ENCODE measurements at regions not wholly inside any gene's neighbourhood (a gene's known extent, or its start where the extent isn't known, plus 50 kb on each side); places are given as distances from the start of the nearest gene placed in this dataset.

- H3K27ac ChIP-seq (ENCODE audit: low read depth in 2 of 2, low read length in 1 of 2): no peak overlapping the region; a peak in 1 of 4 replicates
- TF ChIP-seq GABPA (IDR thresholded peaks at IDR 0.05; ENCODE audit: low read depth) (no peak), GATA2 (CRISPR knock-in tag; IDR thresholded peaks at IDR 0.05) (0 out of 2 replicates have a peak, but pooled peaks have one; percentile 11)
- no peak overlapping the region for H3K4me2 ChIP-seq
- no peak overlapping the region for H3K4me3 ChIP-seq (ENCODE audit: low read depth in 2 of 2, low read length in 1 of 2)
- ChIA-PET POLR2A (no interaction called here), CTCF (interaction anchor here (0.7 to 1.8 kb wide), 4 partner anchors 11 to 727 kb away, joined by 3 to 4 read pairs (median 3); no protein-coding TSS in a partner anchor)
- H3K36me3 ChIP-seq (replicated peaks in 1 of 2; ENCODE audit: control insufficient read depth in 1 of 2, insufficient read depth in 2 of 2, low read length in 1 of 2): no peaks in the 10 kb centered on the region
- H3K9me3 ChIP-seq: no peaks in the 10 kb centered on the region
- DNase-seq: no peak
- H3F3A ChIP-seq (replicated peaks; ENCODE audit: insufficient read depth): no peaks in the 10 kb centered on the region
- no peak overlapping the region for H3K9ac ChIP-seq
- no peaks in the 10 kb centered on the region for H3K9me2 ChIP-seq
- H3K27me3 ChIP-seq (ENCODE audit: insufficient read depth): no peaks in the 10 kb centered on the region; the same call in 1 of the 2 replicates
- peaks cover 0 to 14% of the 10 kb centered on the region in 2 experiments; a peak in 2 of 4 replicates for H3K4me1 ChIP-seq (ENCODE audit: control insufficient read depth in 1 of 2, insufficient read depth in 2 of 2, low read depth in 1 of 2, low read length in 1 of 2)
- no peaks in the 10 kb centered on the region for H4K20me1 ChIP-seq (ENCODE audit: insufficient read depth)
- no peak overlapping the region for H2AFZ ChIP-seq (ENCODE audit: low read depth)
- 31% methylated on average over 9 of the region's 9 CpGs for WGBS (ENCODE audit: low lambda C conversion rate)
- no peaks in the 10 kb centered on the region for H3K79me2 ChIP-seq (ENCODE audit: insufficient read depth)
These were observed 499.9 kb upstream of the ZFHX3 start for GRCh38 chr16:73547552-73548403.

GRCh38 chr16:73546341-73546845, 498.5 kb upstream of the ZFHX3 start:
- TF ChIP-seq RAD21 (IDR thresholded peaks at IDR 0.05; ENCODE audit: low read length) (no peak), RXRA (IDR thresholded peaks at IDR 0.05; ENCODE audit: borderline replicate concordance, low read depth) (no peak)
- TF ChIP-seq, protein P1, sequence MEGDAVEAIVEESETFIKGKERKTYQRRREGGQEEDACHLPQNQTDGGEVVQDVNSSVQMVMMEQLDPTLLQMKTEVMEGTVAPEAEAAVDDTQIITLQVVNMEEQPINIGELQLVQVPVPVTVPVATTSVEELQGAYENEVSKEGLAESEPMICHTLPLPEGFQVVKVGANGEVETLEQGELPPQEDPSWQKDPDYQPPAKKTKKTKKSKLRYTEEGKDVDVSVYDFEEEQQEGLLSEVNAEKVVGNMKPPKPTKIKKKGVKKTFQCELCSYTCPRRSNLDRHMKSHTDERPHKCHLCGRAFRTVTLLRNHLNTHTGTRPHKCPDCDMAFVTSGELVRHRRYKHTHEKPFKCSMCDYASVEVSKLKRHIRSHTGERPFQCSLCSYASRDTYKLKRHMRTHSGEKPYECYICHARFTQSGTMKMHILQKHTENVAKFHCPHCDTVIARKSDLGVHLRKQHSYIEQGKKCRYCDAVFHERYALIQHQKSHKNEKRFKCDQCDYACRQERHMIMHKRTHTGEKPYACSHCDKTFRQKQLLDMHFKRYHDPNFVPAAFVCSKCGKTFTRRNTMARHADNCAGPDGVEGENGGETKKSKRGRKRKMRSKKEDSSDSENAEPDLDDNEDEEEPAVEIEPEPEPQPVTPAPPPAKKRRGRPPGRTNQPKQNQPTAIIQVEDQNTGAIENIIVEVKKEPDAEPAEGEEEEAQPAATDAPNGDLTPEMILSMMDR (IDR thresholded peaks at IDR 0.05): no peak
- Histone ChIP-seq H3K36me3 (replicated peaks in 1 of 2; ENCODE audit: control insufficient read depth in 1 of 2, insufficient read depth in 2 of 2, low read length in 1 of 2) (no peaks in the 10 kb centered on the region), H3K4me3 (ENCODE audit: low read depth in 2 of 2, low read length in 1 of 2) (peak overlapping the region in 1 of 2 experiments; percentile 31; a peak in 2 of 4 replicates), H4K20me1 (ENCODE audit: insufficient read depth) (no peaks in the 10 kb centered on the region), H3K27me3 (ENCODE audit: insufficient read depth) (no peaks in the 10 kb centered on the region; the same call in 1 of the 2 replicates), H3K9me3 (no peaks in the 10 kb centered on the region), H3K27ac (ENCODE audit: low read depth in 2 of 2, low read length in 1 of 2) (peak overlapping the region in 1 of 2 experiments; percentile 24; a peak in 2 of 4 replicates), H3K79me2 (ENCODE audit: insufficient read depth) (no peaks in the 10 kb centered on the region), H3K9ac (no peak overlapping the region), H3K9me2 (no peaks in the 10 kb centered on the region), H3K4me2 (peak overlapping the region; percentile 52), H3K4me1 (ENCODE audit: control insufficient read depth in 1 of 2, insufficient read depth in 2 of 2, low read depth in 1 of 2, low read length in 1 of 2) (peaks cover 0 to 14% of the 10 kb centered on the region in 2 experiments; a peak in 2 of 4 replicates), H3F3A (replicated peaks; ENCODE audit: insufficient read depth) (no peaks in the 10 kb centered on the region), H2AFZ (ENCODE audit: low read depth) (no peak overlapping the region)
- CTCF ChIA-PET: interaction anchor here (0.7 to 2.3 kb wide), 9 partner anchors 8 to 1044 kb away, joined by 3 to 10 read pairs (median 3); no protein-coding TSS in a partner anchor
- peak; percentile 71 for DNase-seq
- POLR2A ChIA-PET: no interaction called here
- WGBS (ENCODE audit: low lambda C conversion rate): 2% methylated on average over 11 of the region's 11 CpGs

- H3K4me1 ChIP-seq (ENCODE audit: control insufficient read depth in 1 of 2, insufficient read depth in 2 of 2, low read depth in 1 of 2, low read length in 1 of 2): peaks cover 0 to 14% of the 10 kb centered on the region in 2 experiments; a peak in 2 of 4 replicates
- no peaks in the 10 kb centered on the region for H3K79me2 ChIP-seq (ENCODE audit: insufficient read depth)
- no peaks in the 10 kb centered on the region for H3K9me2 ChIP-seq
- H3K9ac ChIP-seq: no peak overlapping the region
- WGBS (ENCODE audit: low lambda C conversion rate): 26% methylated on average over 5 of the region's 5 CpGs
- H3K36me3 ChIP-seq (replicated peaks in 1 of 2; ENCODE audit: control insufficient read depth in 1 of 2, insufficient read depth in 2 of 2, low read length in 1 of 2): no peaks in the 10 kb centered on the region
- ChIA-PET CTCF (interaction anchor here (0.7 to 2.3 kb wide), 7 partner anchors 9 to 1043 kb away, joined by 3 to 10 read pairs (median 4); no protein-coding TSS in a partner anchor), POLR2A (no interaction called here)
- no peak overlapping the region for H3K27ac ChIP-seq (ENCODE audit: low read depth in 2 of 2, low read length in 1 of 2)
- no peaks in the 10 kb centered on the region; the same call in 1 of the 2 replicates for H3K27me3 ChIP-seq (ENCODE audit: insufficient read depth)
- H4K20me1 ChIP-seq (ENCODE audit: insufficient read depth): no peaks in the 10 kb centered on the region
- DNase-seq: no peak
- no peaks in the 10 kb centered on the region for H3F3A ChIP-seq (replicated peaks; ENCODE audit: insufficient read depth)
- peak overlapping the region; percentile 52; the same call in 1 of the 2 replicates for H3K4me2 ChIP-seq
- H3K4me3 ChIP-seq (ENCODE audit: low read depth in 2 of 2, low read length in 1 of 2): peak overlapping the region in 1 of 2 experiments; percentile 31; a peak in 1 of 4 replicates
- no peak overlapping the region for H2AFZ ChIP-seq (ENCODE audit: low read depth)
- no peaks in the 10 kb centered on the region for H3K9me3 ChIP-seq
- TF ChIP-seq, protein P2, sequence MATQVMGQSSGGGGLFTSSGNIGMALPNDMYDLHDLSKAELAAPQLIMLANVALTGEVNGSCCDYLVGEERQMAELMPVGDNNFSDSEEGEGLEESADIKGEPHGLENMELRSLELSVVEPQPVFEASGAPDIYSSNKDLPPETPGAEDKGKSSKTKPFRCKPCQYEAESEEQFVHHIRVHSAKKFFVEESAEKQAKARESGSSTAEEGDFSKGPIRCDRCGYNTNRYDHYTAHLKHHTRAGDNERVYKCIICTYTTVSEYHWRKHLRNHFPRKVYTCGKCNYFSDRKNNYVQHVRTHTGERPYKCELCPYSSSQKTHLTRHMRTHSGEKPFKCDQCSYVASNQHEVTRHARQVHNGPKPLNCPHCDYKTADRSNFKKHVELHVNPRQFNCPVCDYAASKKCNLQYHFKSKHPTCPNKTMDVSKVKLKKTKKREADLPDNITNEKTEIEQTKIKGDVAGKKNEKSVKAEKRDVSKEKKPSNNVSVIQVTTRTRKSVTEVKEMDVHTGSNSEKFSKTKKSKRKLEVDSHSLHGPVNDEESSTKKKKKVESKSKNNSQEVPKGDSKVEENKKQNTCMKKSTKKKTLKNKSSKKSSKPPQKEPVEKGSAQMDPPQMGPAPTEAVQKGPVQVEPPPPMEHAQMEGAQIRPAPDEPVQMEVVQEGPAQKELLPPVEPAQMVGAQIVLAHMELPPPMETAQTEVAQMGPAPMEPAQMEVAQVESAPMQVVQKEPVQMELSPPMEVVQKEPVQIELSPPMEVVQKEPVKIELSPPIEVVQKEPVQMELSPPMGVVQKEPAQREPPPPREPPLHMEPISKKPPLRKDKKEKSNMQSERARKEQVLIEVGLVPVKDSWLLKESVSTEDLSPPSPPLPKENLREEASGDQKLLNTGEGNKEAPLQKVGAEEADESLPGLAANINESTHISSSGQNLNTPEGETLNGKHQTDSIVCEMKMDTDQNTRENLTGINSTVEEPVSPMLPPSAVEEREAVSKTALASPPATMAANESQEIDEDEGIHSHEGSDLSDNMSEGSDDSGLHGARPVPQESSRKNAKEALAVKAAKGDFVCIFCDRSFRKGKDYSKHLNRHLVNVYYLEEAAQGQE (IDR thresholded peaks at IDR 0.05; ENCODE audit: low read depth, low read length): no peak
- TF ChIP-seq NRF1 (IDR thresholded peaks at IDR 0.05; ENCODE audit: low read depth, low read length) (no peak), TAF1 (IDR thresholded peaks at IDR 0.05; ENCODE audit: borderline replicate concordance, low read depth, low read length) (no peak), EZH2phosphoT487 (IDR thresholded peaks at IDR 0.05; ENCODE audit: borderline replicate concordance, low read depth) (no peak), TEAD4 (IDR thresholded peaks at IDR 0.05; ENCODE audit: borderline replicate concordance, insufficient read depth) (no peak), EP300 (IDR thresholded peaks at IDR 0.05; ENCODE audit: borderline replicate concordance in 1 of 2, low read depth in 1 of 2, low read length in 1 of 2) (no peak)
- TF ChIP-seq, protein P3, sequence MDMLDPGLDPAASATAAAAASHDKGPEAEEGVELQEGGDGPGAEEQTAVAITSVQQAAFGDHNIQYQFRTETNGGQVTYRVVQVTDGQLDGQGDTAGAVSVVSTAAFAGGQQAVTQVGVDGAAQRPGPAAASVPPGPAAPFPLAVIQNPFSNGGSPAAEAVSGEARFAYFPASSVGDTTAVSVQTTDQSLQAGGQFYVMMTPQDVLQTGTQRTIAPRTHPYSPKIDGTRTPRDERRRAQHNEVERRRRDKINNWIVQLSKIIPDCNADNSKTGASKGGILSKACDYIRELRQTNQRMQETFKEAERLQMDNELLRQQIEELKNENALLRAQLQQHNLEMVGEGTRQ (IDR thresholded peaks at IDR 0.05; ENCODE audit: borderline replicate concordance, low read depth, low read length): no peak
These were observed 497.8 kb upstream of the ZFHX3 start for GRCh38 chr16:73545755-73546154.

Data from SK-N-SH (cell line).